OCI-LY1 (cell line): ENCODE measurements at regions not wholly inside any gene's neighbourhood (a gene's known extent, or its start where the extent isn't known, plus 50 kb on each side); places are given as distances from the start of the nearest gene placed in this dataset.

ENCODE experiments used
- EZH2 ChIP-seq: fragments of 200-600 bp; sonication (generic), shearing (Covaris generic); IDR thresholded peaks from 2 replicates; pipeline ENCODE4 v1.8.0; 2017; ENCODE audit warnings: borderline replicate concordance, mixed run types, mild to moderate bottlenecking, antibody characterized with exemption, low read length, moderate library complexity, mixed read lengths
- TF ChIP-seq, protein P1 (sequence below): fragments of 200-600 bp; sonication (generic), shearing (Covaris generic); IDR thresholded peaks from 2 replicates; pipeline ENCODE4 v1.5.1; 2017; ENCODE audit warnings: mild to moderate bottlenecking, antibody characterized with exemption, low read length, moderate library complexity, mixed read lengths

DNA sequence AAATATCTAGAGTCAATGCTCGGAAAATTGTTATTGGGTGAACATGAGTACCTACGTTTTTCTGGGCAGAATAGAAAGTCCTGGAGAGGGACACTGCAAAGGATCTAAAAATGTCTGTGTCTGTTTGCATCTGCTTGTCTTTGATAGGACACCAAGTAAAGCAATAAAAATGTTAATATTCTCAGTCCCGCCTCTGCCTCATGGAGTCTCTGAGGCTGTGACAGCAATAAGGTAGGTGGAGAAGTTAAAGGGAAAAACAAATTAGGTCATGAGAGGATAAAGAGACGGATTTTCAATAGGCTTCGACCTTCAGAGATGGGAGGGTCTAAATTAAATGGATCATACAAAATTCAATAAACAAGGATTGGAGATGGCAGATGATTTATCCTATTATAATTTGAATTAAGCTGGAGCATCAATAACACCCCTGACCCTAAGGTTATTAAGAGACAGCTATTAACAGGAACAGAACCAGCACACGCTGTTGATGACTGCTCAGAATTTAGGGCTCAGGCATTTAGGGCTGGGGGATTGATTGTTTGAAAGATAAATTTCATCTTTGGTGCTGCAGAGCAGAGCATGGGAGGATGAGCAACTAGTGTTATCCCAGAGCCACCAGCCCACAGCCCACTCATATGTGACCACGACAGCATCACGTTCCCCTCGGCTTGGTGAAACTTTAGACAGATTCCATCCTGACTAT lies 620.3 kb upstream of the CDH4 start:
- TF ChIP-seq, protein P1, sequence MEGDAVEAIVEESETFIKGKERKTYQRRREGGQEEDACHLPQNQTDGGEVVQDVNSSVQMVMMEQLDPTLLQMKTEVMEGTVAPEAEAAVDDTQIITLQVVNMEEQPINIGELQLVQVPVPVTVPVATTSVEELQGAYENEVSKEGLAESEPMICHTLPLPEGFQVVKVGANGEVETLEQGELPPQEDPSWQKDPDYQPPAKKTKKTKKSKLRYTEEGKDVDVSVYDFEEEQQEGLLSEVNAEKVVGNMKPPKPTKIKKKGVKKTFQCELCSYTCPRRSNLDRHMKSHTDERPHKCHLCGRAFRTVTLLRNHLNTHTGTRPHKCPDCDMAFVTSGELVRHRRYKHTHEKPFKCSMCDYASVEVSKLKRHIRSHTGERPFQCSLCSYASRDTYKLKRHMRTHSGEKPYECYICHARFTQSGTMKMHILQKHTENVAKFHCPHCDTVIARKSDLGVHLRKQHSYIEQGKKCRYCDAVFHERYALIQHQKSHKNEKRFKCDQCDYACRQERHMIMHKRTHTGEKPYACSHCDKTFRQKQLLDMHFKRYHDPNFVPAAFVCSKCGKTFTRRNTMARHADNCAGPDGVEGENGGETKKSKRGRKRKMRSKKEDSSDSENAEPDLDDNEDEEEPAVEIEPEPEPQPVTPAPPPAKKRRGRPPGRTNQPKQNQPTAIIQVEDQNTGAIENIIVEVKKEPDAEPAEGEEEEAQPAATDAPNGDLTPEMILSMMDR = no peak
- TF ChIP-seq EZH2 = no peak
